Fibroblast of lung (primary cell): ENCODE measurements at regions not wholly inside any gene's neighbourhood (a gene's known extent, or its start where the extent isn't known, plus 50 kb on each side); places are given as distances from the start of the nearest gene placed in this dataset.

Experiments
- DNase-seq, 2 donors: peaks; one replicate each; pipeline versions ENCODE4 v3.0.0 to v3.0.0-alpha.2; 2010; ENCODE audit warnings: low read depth in 2 of 2
- H2AFZ ChIP-seq: 2 replicates; pipeline ENCODE4 v1.5.1; 2012; ENCODE audit warnings: low read length, control low read depth, inconsistent platforms
- H3K27ac ChIP-seq: 2 replicates; pipeline ENCODE4 v1.5.1; 2011; ENCODE audit warnings: low read length, control low read depth; ENCODE audit not compliant: insufficient read depth
- H3K27me3 ChIP-seq: 2 replicates; pipeline ENCODE4 v1.5.1; 2011; ENCODE audit warnings: mild to moderate bottlenecking, low read length; ENCODE audit not compliant: control insufficient read depth, insufficient read depth
- H3K36me3 ChIP-seq: 2 replicates; pipeline ENCODE4 v1.5.1; 2011; ENCODE audit warnings: low read length; ENCODE audit not compliant: control insufficient read depth, insufficient read depth
- H3K4me1 ChIP-seq: 2 replicates; pipeline ENCODE4 v1.5.1; 2011; ENCODE audit warnings: low read length; ENCODE audit not compliant: control insufficient read depth, insufficient read depth; ENCODE audit errors: extremely low read depth
- H3K4me2 ChIP-seq: 2 replicates; pipeline ENCODE4 v1.5.1; 2011; ENCODE audit warnings: low read length, control low read depth; ENCODE audit not compliant: insufficient read depth; ENCODE audit errors: extremely low read depth
- H3K4me3 ChIP-seq, 4 experiments: fragments of 200-600 bp in 1 of 4; sonication (generic) in 1 of 4; replicated peaks in 1 of 4; 2 replicates each; pipeline ENCODE4 v1.5.1; 2011 to 2016; ENCODE audit warnings: low read length in 4 of 4, low read depth in 3 of 4, mild to moderate bottlenecking in 3 of 4, control low read depth in 2 of 4, inconsistent platforms in 1 of 4, mixed read lengths in 1 of 4; ENCODE audit not compliant: insufficient read depth in 1 of 4; ENCODE audit errors: control extremely low read depth in 1 of 4
- H3K79me2 ChIP-seq: 2 replicates; pipeline ENCODE4 v1.5.1; 2012; ENCODE audit warnings: mild to moderate bottlenecking, low read length, inconsistent platforms; ENCODE audit not compliant: control insufficient read depth, insufficient read depth
- H3K9ac ChIP-seq: 2 replicates; pipeline ENCODE4 v1.5.1; 2011; ENCODE audit warnings: mild to moderate bottlenecking, low read length, control low read depth; ENCODE audit not compliant: insufficient read depth
- H3K9me3 ChIP-seq: 2 replicates; pipeline ENCODE4 v1.5.1; 2012; ENCODE audit warnings: low read depth, low read length; ENCODE audit not compliant: control insufficient read depth, insufficient read depth
- H4K20me1 ChIP-seq: 2 replicates; pipeline ENCODE4 v1.5.1; 2011; ENCODE audit warnings: low read length; ENCODE audit not compliant: control insufficient read depth, insufficient read depth; ENCODE audit errors: extremely low read depth
- EZH2 ChIP-seq: IDR thresholded peaks from 2 replicates; pipeline ENCODE4 v1.5.1; 2012; ENCODE audit warnings: low read length, control low read depth, mild to moderate bottlenecking; ENCODE audit errors: missing control alignments
- TF ChIP-seq, protein P1 (sequence below), 2 donors: IDR thresholded peaks in 1 of 2; conservative IDR thresholded peaks in 1 of 2; 1 replicate in 1 of 2; 2 replicates in 1 of 2; pipeline ENCODE4 v1.5.1; 2011 to 2012; ENCODE audit warnings: low read length in 2 of 2, control low read depth in 1 of 2, inconsistent platforms in 1 of 2, low read depth in 1 of 2, mild to moderate bottlenecking in 1 of 2

DNA sequence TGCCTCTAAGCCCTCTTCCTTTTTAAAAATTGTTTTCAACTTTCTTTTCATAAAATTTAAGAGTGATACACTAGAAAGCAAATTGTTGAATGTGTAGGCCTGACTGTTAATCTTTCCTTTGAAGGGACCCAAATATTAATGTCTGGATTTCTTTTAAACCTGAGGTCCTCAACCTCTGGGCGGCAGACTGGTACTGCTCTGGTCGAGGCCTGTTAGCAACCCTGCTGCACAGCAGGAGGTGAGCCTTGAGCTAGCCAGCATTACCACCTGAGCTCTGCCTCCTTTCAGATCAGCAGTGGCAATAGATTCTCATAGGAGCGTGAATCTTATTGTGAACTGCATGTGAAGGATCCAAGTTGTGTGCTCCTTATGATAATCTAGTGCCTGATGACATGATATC is 191.2 kb downstream of the MANEA start:
- Histone ChIP-seq H3K9ac (no peak overlapping the region), H3K27me3 (no peaks in the 10 kb centered on the region), H3K4me3 (no peak overlapping the region), H2AFZ (no peak overlapping the region), H3K27ac (no peak overlapping the region), H3K4me2 (no peak overlapping the region), H3K4me1 (no peaks in the 10 kb centered on the region), H3K79me2 (no peaks in the 10 kb centered on the region), H3K9me3 (no peaks in the 10 kb centered on the region), H3K36me3 (no peaks in the 10 kb centered on the region), H4K20me1 (no peaks in the 10 kb centered on the region)
- no peak for DNase-seq
- TF ChIP-seq, protein P1, sequence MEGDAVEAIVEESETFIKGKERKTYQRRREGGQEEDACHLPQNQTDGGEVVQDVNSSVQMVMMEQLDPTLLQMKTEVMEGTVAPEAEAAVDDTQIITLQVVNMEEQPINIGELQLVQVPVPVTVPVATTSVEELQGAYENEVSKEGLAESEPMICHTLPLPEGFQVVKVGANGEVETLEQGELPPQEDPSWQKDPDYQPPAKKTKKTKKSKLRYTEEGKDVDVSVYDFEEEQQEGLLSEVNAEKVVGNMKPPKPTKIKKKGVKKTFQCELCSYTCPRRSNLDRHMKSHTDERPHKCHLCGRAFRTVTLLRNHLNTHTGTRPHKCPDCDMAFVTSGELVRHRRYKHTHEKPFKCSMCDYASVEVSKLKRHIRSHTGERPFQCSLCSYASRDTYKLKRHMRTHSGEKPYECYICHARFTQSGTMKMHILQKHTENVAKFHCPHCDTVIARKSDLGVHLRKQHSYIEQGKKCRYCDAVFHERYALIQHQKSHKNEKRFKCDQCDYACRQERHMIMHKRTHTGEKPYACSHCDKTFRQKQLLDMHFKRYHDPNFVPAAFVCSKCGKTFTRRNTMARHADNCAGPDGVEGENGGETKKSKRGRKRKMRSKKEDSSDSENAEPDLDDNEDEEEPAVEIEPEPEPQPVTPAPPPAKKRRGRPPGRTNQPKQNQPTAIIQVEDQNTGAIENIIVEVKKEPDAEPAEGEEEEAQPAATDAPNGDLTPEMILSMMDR (conservative IDR thresholded peaks at IDR 0.05 in 1 of 2, IDR thresholded peaks at IDR 0.05 in 1 of 2; ENCODE audit: low read depth in 1 of 2, low read length in 2 of 2) = no peak
- TF ChIP-seq EZH2 = no peak

DNA sequence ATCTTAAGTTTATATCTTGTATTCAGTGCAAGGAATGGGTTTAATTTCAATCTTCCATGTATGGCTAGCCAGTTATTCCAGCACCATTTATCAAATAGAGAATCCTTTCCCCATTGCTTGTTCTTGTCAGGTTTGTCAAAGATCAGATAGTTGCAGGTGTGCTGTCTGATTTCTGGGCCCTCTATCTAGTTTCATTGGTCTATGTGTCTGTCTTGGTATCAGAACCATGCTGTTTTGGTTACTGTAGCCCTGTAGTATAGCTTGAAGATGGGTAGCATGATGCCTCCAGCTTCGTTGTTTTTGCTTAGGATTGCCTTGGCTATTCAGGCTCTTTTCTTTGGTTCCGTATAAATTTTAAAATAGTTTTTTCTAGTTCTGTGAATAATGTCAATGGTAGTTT is 200.0 kb downstream of the MANEA start:
- no peak overlapping the region for H3K4me3 ChIP-seq
- H3K9me3 ChIP-seq = no peaks in the 10 kb centered on the region
- H3K79me2 ChIP-seq = no peaks in the 10 kb centered on the region
- H4K20me1 ChIP-seq = no peaks in the 10 kb centered on the region
- H3K9ac ChIP-seq = no peak overlapping the region
- H3K27ac ChIP-seq = no peak overlapping the region
- no peaks in the 10 kb centered on the region for H3K36me3 ChIP-seq
- no peak for DNase-seq
- no peak overlapping the region for H3K4me2 ChIP-seq
- H2AFZ ChIP-seq = no peak overlapping the region
- TF ChIP-seq, protein P1 (conservative IDR thresholded peaks at IDR 0.05 in 1 of 2, IDR thresholded peaks at IDR 0.05 in 1 of 2; ENCODE audit: low read depth in 1 of 2, low read length in 2 of 2) = no peak
- no peak for TF ChIP-seq EZH2
- no peaks in the 10 kb centered on the region for H3K27me3 ChIP-seq
- H3K4me1 ChIP-seq = no peaks in the 10 kb centered on the region

DNA sequence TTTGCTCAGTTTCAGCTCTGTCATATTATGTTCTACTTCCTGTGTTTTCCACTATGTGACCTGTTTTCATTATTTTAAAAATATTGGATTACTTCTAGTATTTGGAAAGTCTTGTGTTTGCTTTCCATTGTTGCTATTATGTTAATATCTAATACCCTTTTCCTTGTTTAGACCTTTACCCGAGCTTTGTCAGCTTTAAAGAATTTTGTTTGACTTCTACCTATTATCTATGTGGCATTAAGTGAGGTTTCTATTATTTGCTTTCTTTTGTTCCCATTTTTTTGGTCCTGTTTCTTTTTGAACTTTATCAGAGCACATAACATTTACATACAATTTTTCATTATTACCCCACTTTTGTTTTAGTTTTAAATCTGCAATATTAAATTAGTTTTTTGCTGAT is 202.7 kb downstream of the MANEA start:
- H3K4me1 ChIP-seq = no peaks in the 10 kb centered on the region

More for the DNA sequence above, 202.7 kb downstream of the MANEA start:
- Histone ChIP-seq H3K9ac (no peak overlapping the region), H3K4me3 (no peak overlapping the region), H3K79me2 (no peaks in the 10 kb centered on the region), H3K27ac (no peak overlapping the region), H4K20me1 (no peaks in the 10 kb centered on the region), H3K4me2 (no peak overlapping the region), H3K27me3 (no peaks in the 10 kb centered on the region), H3K9me3 (no peaks in the 10 kb centered on the region), H2AFZ (no peak overlapping the region), H3K36me3 (no peaks in the 10 kb centered on the region)
- TF ChIP-seq, protein P1 (conservative IDR thresholded peaks at IDR 0.05 in 1 of 2, IDR thresholded peaks at IDR 0.05 in 1 of 2; ENCODE audit: low read depth in 1 of 2, low read length in 2 of 2) = no peak
- no peak for TF ChIP-seq EZH2
- DNase-seq = no peak
